ENCODE measurements at regions not wholly inside any gene's neighbourhood (a gene's known extent, or its start where the extent isn't known, plus 50 kb on each side); places are given as distances from the start of the nearest gene placed in this dataset.
"Not testable (repeated sequence)": the region's sequence is repeated elsewhere in the genome, so short reads cannot be mapped to it uniquely, and the experiment has no call there.

- TF ChIP-seq, protein P1, sequence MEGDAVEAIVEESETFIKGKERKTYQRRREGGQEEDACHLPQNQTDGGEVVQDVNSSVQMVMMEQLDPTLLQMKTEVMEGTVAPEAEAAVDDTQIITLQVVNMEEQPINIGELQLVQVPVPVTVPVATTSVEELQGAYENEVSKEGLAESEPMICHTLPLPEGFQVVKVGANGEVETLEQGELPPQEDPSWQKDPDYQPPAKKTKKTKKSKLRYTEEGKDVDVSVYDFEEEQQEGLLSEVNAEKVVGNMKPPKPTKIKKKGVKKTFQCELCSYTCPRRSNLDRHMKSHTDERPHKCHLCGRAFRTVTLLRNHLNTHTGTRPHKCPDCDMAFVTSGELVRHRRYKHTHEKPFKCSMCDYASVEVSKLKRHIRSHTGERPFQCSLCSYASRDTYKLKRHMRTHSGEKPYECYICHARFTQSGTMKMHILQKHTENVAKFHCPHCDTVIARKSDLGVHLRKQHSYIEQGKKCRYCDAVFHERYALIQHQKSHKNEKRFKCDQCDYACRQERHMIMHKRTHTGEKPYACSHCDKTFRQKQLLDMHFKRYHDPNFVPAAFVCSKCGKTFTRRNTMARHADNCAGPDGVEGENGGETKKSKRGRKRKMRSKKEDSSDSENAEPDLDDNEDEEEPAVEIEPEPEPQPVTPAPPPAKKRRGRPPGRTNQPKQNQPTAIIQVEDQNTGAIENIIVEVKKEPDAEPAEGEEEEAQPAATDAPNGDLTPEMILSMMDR (IDR thresholded peaks at IDR 0.05), result not testable (repeated sequence)
- TF ChIP-seq EZH2 (IDR thresholded peaks at IDR 0.05; ENCODE audit: borderline replicate concordance, insufficient read depth, low read depth, low read length, poor library complexity, severe bottlenecking), result not testable (repeated sequence)
These were observed 75.5 kb upstream of the GRIN2A start for GRCh38 chr16:10257642-10258251.

All from B cell (primary cell).